H1 (cell line): ENCODE measurements at regions not wholly inside any gene's neighbourhood (a gene's known extent, or its start where the extent isn't known, plus 50 kb on each side); places are given as distances from the start of the nearest gene placed in this dataset.

Experiments used
- EP300 ChIP-seq, 2 experiments: IDR thresholded peaks; 1 replicate in 1 of 2; 2 replicates in 1 of 2; pipeline ENCODE4 v1.6.1; 2011 to 2012; ENCODE audit warnings: low read depth in 2 of 2, low read length in 2 of 2, mild to moderate bottlenecking in 2 of 2, borderline replicate concordance in 1 of 2, inconsistent platforms in 1 of 2, moderate library complexity in 1 of 2
- HDAC6 ChIP-seq: IDR thresholded peaks from one replicate; pipeline ENCODE4 v1.7.1; 2012; ENCODE audit warnings: low read depth, mild to moderate bottlenecking, inconsistent platforms, low read length, moderate library complexity
- NANOG ChIP-seq: IDR thresholded peaks from 2 replicates; pipeline ENCODE4 v1.6.1; 2011; ENCODE audit warnings: low read length, low read depth, mild to moderate bottlenecking, inconsistent platforms; ENCODE audit not compliant: insufficient read depth, poor library complexity, severe bottlenecking
- PHF8 ChIP-seq: fragments of 200-600 bp; sonication (generic); conservative IDR thresholded peaks from 2 replicates; pipeline ENCODE4 v1.7.1; 2012; ENCODE audit warnings: low read depth, mild to moderate bottlenecking, inconsistent platforms, low read length, moderate library complexity
- POLR2AphosphoS5 ChIP-seq: IDR thresholded peaks from 2 replicates; pipeline ENCODE4 v1.6.1; 2011; ENCODE audit warnings: low read depth, low read length
- SP1 ChIP-seq: IDR thresholded peaks from 2 replicates; pipeline ENCODE4 v1.6.1; 2011; ENCODE audit warnings: low read depth, low read length
- TBP ChIP-seq: IDR thresholded peaks from 2 replicates; pipeline ENCODE4 v1.6.1; 2011; ENCODE audit warnings: low read depth, low read length, improper control_type of control experiment

DNA sequence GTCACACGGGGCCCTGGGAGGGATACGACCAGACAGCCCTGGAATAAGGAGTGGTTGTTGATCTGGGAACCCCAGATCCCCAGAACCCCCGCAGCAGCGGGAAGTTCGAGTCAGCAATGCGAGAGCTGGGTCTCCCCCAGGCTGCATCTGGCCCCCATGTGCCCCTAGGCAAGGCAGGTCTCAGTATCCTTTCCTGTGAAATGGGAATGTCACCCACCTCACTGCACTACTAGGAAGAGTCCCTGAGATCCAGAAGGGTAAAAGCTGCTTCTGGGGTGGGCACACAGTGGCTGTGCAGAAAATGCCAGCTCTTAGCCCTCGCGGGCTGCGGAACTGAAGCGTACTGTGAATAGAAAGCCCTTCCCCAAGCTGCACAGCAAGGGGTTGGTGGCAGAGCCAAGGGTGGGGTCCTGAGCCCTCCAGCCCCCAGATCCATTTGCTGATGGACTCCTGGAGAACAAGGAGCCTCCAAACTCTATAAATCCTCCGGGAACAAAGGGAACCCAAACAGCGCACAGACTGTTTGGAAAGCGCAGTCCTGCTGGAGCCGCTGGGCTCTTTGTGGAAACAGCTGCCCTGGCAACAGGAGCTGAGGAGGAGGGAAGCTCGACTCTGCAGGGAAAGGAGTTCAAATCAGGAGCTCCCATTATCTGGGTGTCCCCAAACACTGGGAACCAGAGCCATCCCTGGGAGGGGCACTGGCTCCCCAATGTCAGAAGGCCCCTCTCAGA lies 68.2 kb upstream of the SHISAL1 start (continued):
- no peak for TF ChIP-seq PHF8
- TF ChIP-seq POLR2AphosphoS5, result no peak
- TF ChIP-seq TBP, result no peak
- no peak for TF ChIP-seq NANOG
- no peak for TF ChIP-seq EP300 (IDR thresholded peaks at IDR 0.05; ENCODE audit: borderline replicate concordance in 1 of 2, low read depth in 2 of 2, low read length in 2 of 2)
- no peak for TF ChIP-seq HDAC6
- no peak for TF ChIP-seq SP1
